ENCODE measurements at regions not wholly inside any gene's neighbourhood (a gene's known extent, or its start where the extent isn't known, plus 50 kb on each side); places are given as distances from the start of the nearest gene placed in this dataset.

DNA sequence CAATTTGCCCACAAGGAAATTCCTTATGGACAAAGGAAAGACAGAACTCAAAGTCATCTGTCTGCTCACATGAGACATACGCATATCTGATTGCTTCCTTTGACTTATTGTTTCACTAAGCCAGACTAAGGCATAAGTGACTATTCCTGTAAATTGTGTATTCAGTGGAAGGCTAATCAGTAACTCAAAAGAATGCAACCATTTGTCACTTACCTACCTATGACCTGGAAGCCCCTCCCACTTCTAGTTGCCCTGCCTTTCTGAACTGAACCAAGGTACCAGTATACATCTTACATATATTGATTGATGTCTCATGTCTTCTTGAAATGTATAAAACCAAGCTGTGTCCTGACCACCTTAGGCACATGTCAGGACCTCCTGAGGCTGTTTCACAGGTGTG lies 53.5 kb upstream of the PROK2 start:
- TF ChIP-seq, protein P1, sequence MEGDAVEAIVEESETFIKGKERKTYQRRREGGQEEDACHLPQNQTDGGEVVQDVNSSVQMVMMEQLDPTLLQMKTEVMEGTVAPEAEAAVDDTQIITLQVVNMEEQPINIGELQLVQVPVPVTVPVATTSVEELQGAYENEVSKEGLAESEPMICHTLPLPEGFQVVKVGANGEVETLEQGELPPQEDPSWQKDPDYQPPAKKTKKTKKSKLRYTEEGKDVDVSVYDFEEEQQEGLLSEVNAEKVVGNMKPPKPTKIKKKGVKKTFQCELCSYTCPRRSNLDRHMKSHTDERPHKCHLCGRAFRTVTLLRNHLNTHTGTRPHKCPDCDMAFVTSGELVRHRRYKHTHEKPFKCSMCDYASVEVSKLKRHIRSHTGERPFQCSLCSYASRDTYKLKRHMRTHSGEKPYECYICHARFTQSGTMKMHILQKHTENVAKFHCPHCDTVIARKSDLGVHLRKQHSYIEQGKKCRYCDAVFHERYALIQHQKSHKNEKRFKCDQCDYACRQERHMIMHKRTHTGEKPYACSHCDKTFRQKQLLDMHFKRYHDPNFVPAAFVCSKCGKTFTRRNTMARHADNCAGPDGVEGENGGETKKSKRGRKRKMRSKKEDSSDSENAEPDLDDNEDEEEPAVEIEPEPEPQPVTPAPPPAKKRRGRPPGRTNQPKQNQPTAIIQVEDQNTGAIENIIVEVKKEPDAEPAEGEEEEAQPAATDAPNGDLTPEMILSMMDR (IDR thresholded peaks at IDR 0.05; ENCODE audit: insufficient read depth, low read length, poor library complexity, severe bottlenecking) = no peak
- no peak for TF ChIP-seq EZH2phosphoT487 (conservative IDR thresholded peaks at IDR 0.05; ENCODE audit: low read length)

All from SU-DHL-6 (cell line).